H9 (cell line): ENCODE measurements at regions not wholly inside any gene's neighbourhood (a gene's known extent, or its start where the extent isn't known, plus 50 kb on each side); places are given as distances from the start of the nearest gene placed in this dataset.

Experiments
- DNase-seq: peaks from one replicate; pipeline ENCODE4 v3.0.0-alpha.2; 2017
- H2AFZ ChIP-seq: one replicate; pipeline ENCODE4 v1.6.1; 2013; ENCODE audit warnings: mild to moderate bottlenecking, low read length, control low read depth, moderate library complexity
- H2AK5ac ChIP-seq: 2 replicates; pipeline ENCODE4 v1.6.1; 2013; ENCODE audit warnings: low read length, control low read depth, mixed read lengths; ENCODE audit not compliant: insufficient read length
- H2BK120ac ChIP-seq: one replicate; pipeline ENCODE4 v1.6.1; 2013; ENCODE audit warnings: low read depth, mild to moderate bottlenecking, low read length, control low read depth, inconsistent platforms; ENCODE audit not compliant: poor library complexity, severe bottlenecking
- H2BK12ac ChIP-seq: 2 replicates; pipeline ENCODE4 v1.6.1; 2013; ENCODE audit warnings: low read length, control low read depth, mixed read lengths, low read depth; ENCODE audit not compliant: insufficient read length
- H2BK15ac ChIP-seq: 2 replicates; pipeline ENCODE4 v1.6.1; 2013; ENCODE audit warnings: low read depth, low read length, control low read depth
- H2BK20ac ChIP-seq: one replicate; pipeline ENCODE4 v1.6.1; 2013; ENCODE audit warnings: low read depth, mild to moderate bottlenecking, low read length, control low read depth, inconsistent platforms; ENCODE audit not compliant: poor library complexity, severe bottlenecking
- H2BK5ac ChIP-seq: 2 replicates; pipeline ENCODE4 v1.6.1; 2013; ENCODE audit warnings: low read length, control low read depth, mixed read lengths; ENCODE audit not compliant: insufficient read length
- H3K14ac ChIP-seq: 2 replicates; pipeline ENCODE4 v1.6.1; 2013; ENCODE audit warnings: low read length, control low read depth; ENCODE audit not compliant: insufficient read depth
- H3K18ac ChIP-seq: 2 replicates; pipeline ENCODE4 v1.6.1; 2013; ENCODE audit warnings: low read depth, mild to moderate bottlenecking, mixed read lengths, low read length, control low read depth; ENCODE audit not compliant: insufficient read length
- H3K23ac ChIP-seq: 2 replicates; pipeline ENCODE4 v1.6.1; 2013; ENCODE audit warnings: low read length, control low read depth, mixed read lengths, low read depth; ENCODE audit not compliant: insufficient read length
- H3K23me2 ChIP-seq: 2 replicates; pipeline ENCODE4 v1.6.1; 2013; ENCODE audit warnings: low read depth, mild to moderate bottlenecking, mixed read lengths, low read length, control low read depth; ENCODE audit not compliant: insufficient read length, poor library complexity, severe bottlenecking
- H3K27ac ChIP-seq: 2 replicates; pipeline ENCODE4 v1.5.1; 2013; ENCODE audit warnings: low read length, control low read depth, mixed read lengths, low read depth; ENCODE audit not compliant: insufficient read length
- H3K27me3 ChIP-seq: 2 replicates; pipeline ENCODE4 v1.6.1; 2013; ENCODE audit warnings: low read length, control low read depth, inconsistent platforms; ENCODE audit not compliant: insufficient read depth
- H3K4ac ChIP-seq: 2 replicates; pipeline ENCODE4 v1.6.1; 2013; ENCODE audit warnings: low read depth, mild to moderate bottlenecking, control low read depth, inconsistent platforms, low read length, moderate library complexity
- H3K4me1 ChIP-seq: 2 replicates; pipeline ENCODE4 v1.6.1; 2013; ENCODE audit warnings: low read length, control low read depth, inconsistent platforms; ENCODE audit not compliant: insufficient read depth
- H3K4me2 ChIP-seq: 2 replicates; pipeline ENCODE4 v1.6.1; 2013; ENCODE audit warnings: low read length, control low read depth, mixed read lengths; ENCODE audit not compliant: insufficient read length, insufficient read depth
- H3K56ac ChIP-seq: 2 replicates; pipeline ENCODE4 v1.6.1; 2013; ENCODE audit warnings: low read depth, mild to moderate bottlenecking, mixed read lengths, low read length, control low read depth; ENCODE audit not compliant: insufficient read length
- H3K79me1 ChIP-seq: 2 replicates; pipeline ENCODE4 v1.6.1; 2013; ENCODE audit warnings: low read depth, mild to moderate bottlenecking, moderate library complexity, low read length, control low read depth, inconsistent platforms; ENCODE audit not compliant: insufficient read depth, poor library complexity, severe bottlenecking
- H3K79me2 ChIP-seq: 2 replicates; pipeline ENCODE4 v1.6.1; 2013; ENCODE audit warnings: low read length, control low read depth, inconsistent platforms; ENCODE audit not compliant: insufficient read depth
- H3K9ac ChIP-seq: 2 replicates; pipeline ENCODE4 v1.6.1; 2013; ENCODE audit warnings: low read length, control low read depth, mixed read lengths; ENCODE audit not compliant: insufficient read length; ENCODE audit errors: extremely low read depth
- H3K9me3 ChIP-seq: one replicate; pipeline ENCODE4 v1.6.1; 2013; ENCODE audit warnings: low read depth, low read length, inconsistent platforms; ENCODE audit not compliant: control insufficient read depth
- H3T11ph ChIP-seq: one replicate; pipeline ENCODE4 v1.6.1; 2013; ENCODE audit warnings: mild to moderate bottlenecking, low read length, control low read depth, inconsistent platforms
- H4K20me1 ChIP-seq: one replicate; pipeline ENCODE4 v1.6.1; 2013; ENCODE audit not compliant: control insufficient read depth, insufficient read length, insufficient read depth
- H4K5ac ChIP-seq: 2 replicates; pipeline ENCODE4 v1.6.1; 2013; ENCODE audit warnings: low read depth, mild to moderate bottlenecking, mixed read lengths, low read length, control low read depth; ENCODE audit not compliant: insufficient read length
- H4K8ac ChIP-seq: replicated peaks from 2 replicates; pipeline ENCODE4 v1.6.1; 2013; ENCODE audit warnings: low read length, control low read depth, mixed read lengths, low read depth; ENCODE audit not compliant: insufficient read length
- H4K91ac ChIP-seq: 2 replicates; pipeline ENCODE4 v1.6.1; 2013; ENCODE audit warnings: low read depth, mild to moderate bottlenecking, moderate library complexity, mixed read lengths, low read length, control low read depth; ENCODE audit not compliant: insufficient read length
- H3K27ac Mint-ChIP-seq, 3 experiments: 2 replicates in 2 of 3; 3 replicates in 1 of 3; pipeline ENCODE4 v1.8.0; 2020 to 2021; ENCODE audit warnings: mixed read lengths in 3 of 3, mild to moderate bottlenecking in 1 of 3, moderate library complexity in 1 of 3
- H3K27me3 Mint-ChIP-seq: 2 replicates; pipeline ENCODE4 v1.8.0; 2021; ENCODE audit warnings: low read depth, mild to moderate bottlenecking, moderate library complexity, mixed read lengths
- H3K36me3 Mint-ChIP-seq, 3 experiments: 2 replicates in 2 of 3; 3 replicates in 1 of 3; pipeline ENCODE4 v1.8.0; 2020 to 2021; ENCODE audit warnings: low read depth in 3 of 3, mixed read lengths in 3 of 3; ENCODE audit not compliant: insufficient read depth in 1 of 3
- H3K4me1 Mint-ChIP-seq, 2 experiments: 2 replicates each; pipeline ENCODE4 v1.8.0; 2020; ENCODE audit warnings: mixed read lengths in 2 of 2
- H3K4me3 Mint-ChIP-seq, 2 experiments: 2 replicates in 1 of 2; 3 replicates in 1 of 2; pipeline ENCODE4 v1.8.0; 2020 to 2021; ENCODE audit warnings: mild to moderate bottlenecking in 2 of 2, mixed read lengths in 2 of 2, moderate library complexity in 1 of 2
- H3K9me3 Mint-ChIP-seq, 2 experiments: 2 replicates in 1 of 2; 3 replicates in 1 of 2; pipeline ENCODE4 v1.8.0; 2020; ENCODE audit warnings: mild to moderate bottlenecking in 2 of 2, mixed read lengths in 2 of 2, moderate library complexity in 1 of 2
- WGBS: extraction: QIAGEN DNeasy Blood & Tissue Kit; methylation state at CpG from one replicate; pipeline ENCODE4 v1.1.7; 2013; ENCODE audit warnings: missing lambda C conversion rate, low lambda C conversion rate, mixed read lengths; ENCODE audit not compliant: insufficient read length; ENCODE audit errors: extremely low coverage; 5-methylcytosine and 5-hydroxymethylcytosine counted together
- TF ChIP-seq, protein P1 (sequence below): fragments of 200-600 bp; sonication (generic); conservative IDR thresholded peaks from 3 replicates; pipeline ENCODE4 v1.8.0; 2021; ENCODE audit warnings: antibody characterized with exemption, mild to moderate bottlenecking

- H4K8ac ChIP-seq = no peak overlapping the region
- H2AFZ ChIP-seq = no peak overlapping the region
- no peak overlapping the region for H3K4me2 ChIP-seq
- H3K23ac ChIP-seq = no peak overlapping the region
- no peak overlapping the region for H2BK12ac ChIP-seq
- H4K91ac ChIP-seq = no peak overlapping the region
- no peaks in the 10 kb centered on the region for H3K23me2 ChIP-seq
- no peaks in the 10 kb centered on the region for H3K4me1 ChIP-seq
- H2BK20ac ChIP-seq = no peak overlapping the region
- Mint-ChIP-seq H3K27ac (no peak overlapping the region), H3K27me3 (no peaks in the 10 kb centered on the region), H3K4me1 (peaks cover 12% of the 10 kb centered on the region in 2 experiments), H3K36me3 (peaks cover 0 to 3% (median 0%) of the 10 kb centered on the region in 3 experiments; a peak in 1 of 7 replicates), H3K4me3 (no peak overlapping the region), H3K9me3 (peaks cover 6 to 7% of the 10 kb centered on the region in 2 experiments; a peak in 3 of 5 replicates)
- no peak overlapping the region for H3K56ac ChIP-seq
- no peaks in the 10 kb centered on the region for H4K20me1 ChIP-seq
- H3K79me1 ChIP-seq = no peaks in the 10 kb centered on the region
- H3K4ac ChIP-seq = no peak overlapping the region
- H3K14ac ChIP-seq = no peak overlapping the region
- WGBS = no CpG with 5 or more reads among the region's 2 CpGs
- no peak overlapping the region for H2BK120ac ChIP-seq
- H3K9ac ChIP-seq = no peak overlapping the region
- no peaks in the 10 kb centered on the region for H3K27me3 ChIP-seq
- no peaks in the 10 kb centered on the region for H3K9me3 ChIP-seq
- no peak overlapping the region for H2AK5ac ChIP-seq
- TF ChIP-seq, protein P1, sequence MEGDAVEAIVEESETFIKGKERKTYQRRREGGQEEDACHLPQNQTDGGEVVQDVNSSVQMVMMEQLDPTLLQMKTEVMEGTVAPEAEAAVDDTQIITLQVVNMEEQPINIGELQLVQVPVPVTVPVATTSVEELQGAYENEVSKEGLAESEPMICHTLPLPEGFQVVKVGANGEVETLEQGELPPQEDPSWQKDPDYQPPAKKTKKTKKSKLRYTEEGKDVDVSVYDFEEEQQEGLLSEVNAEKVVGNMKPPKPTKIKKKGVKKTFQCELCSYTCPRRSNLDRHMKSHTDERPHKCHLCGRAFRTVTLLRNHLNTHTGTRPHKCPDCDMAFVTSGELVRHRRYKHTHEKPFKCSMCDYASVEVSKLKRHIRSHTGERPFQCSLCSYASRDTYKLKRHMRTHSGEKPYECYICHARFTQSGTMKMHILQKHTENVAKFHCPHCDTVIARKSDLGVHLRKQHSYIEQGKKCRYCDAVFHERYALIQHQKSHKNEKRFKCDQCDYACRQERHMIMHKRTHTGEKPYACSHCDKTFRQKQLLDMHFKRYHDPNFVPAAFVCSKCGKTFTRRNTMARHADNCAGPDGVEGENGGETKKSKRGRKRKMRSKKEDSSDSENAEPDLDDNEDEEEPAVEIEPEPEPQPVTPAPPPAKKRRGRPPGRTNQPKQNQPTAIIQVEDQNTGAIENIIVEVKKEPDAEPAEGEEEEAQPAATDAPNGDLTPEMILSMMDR = no peak
- H3K18ac ChIP-seq = no peak overlapping the region
- no peak overlapping the region for H2BK5ac ChIP-seq
- H4K5ac ChIP-seq = no peak overlapping the region
- no peak overlapping the region for H3T11ph ChIP-seq
- no peak overlapping the region for H3K27ac ChIP-seq
- H2BK15ac ChIP-seq = no peak overlapping the region
- no peak for DNase-seq
- H3K79me2 ChIP-seq = no peaks in the 10 kb centered on the region
Observed at GRCh38 chr17:13865650-13866049, 203.7 kb upstream of the COX10 start.
